PC-3 (cell line): ENCODE measurements at regions not wholly inside any gene's neighbourhood (a gene's known extent, or its start where the extent isn't known, plus 50 kb on each side); places are given as distances from the start of the nearest gene placed in this dataset.

ENCODE experiments used
- ATAC-seq: fragments of 200-7000 bp; cut with Tn5 transposase; 2 replicates; pipeline ENCODE4 v1.9.1; 2020; ENCODE audit warnings: mild to moderate bottlenecking, moderate library complexity
- BruUV-seq: library from RNA; stranded (reverse); fragments of 400-500 nt; replicated peaks from 2 replicates; lab custom pipeline; 2021; lab: Mats Ljungman, UMichigan
- CTCF ChIA-PET: fragments of 300-600 bp; sonication (Branson Sonifier 250); formaldehyde crosslinking; loops from one replicate; lab custom pipeline; 2022; ENCODE audit warnings: antibody characterized with exemption; lab: Charles Lee
- POLR2A ChIA-PET: fragments of 300-600 bp; sonication (Branson Sonifier 250); formaldehyde crosslinking; loops from one replicate; lab custom pipeline; 2022; ENCODE audit warnings: antibody characterized with exemption; ENCODE audit not compliant: unreplicated experiment; lab: Charles Lee
- DNase-seq: peaks from one replicate; pipeline ENCODE4 v3.0.0-alpha.2; 2015
- H2AFZ ChIP-seq: fragments of 300-600 bp; sonication (generic); 2 replicates; pipeline ENCODE4 v1.6.0; 2016; ENCODE audit warnings: antibody characterized with exemption, low read length
- H3F3A ChIP-seq: fragments of 300-600 bp; sonication (generic); one replicate; pipeline ENCODE4 v1.6.0; 2017; ENCODE audit warnings: antibody characterized with exemption, low read length, control low read depth, mild to moderate bottlenecking; ENCODE audit not compliant: unreplicated experiment
- H3K27ac ChIP-seq: fragments of 300-600 bp; sonication (generic); 2 replicates; pipeline ENCODE4 v1.5.1; 2016; ENCODE audit warnings: mild to moderate bottlenecking, low read length
- H3K27me3 ChIP-seq: fragments of 300-600 bp; sonication (generic); 2 replicates; pipeline ENCODE4 v1.6.1; 2016; ENCODE audit warnings: low read length, mixed read lengths
- H3K36me3 ChIP-seq: fragments of 300-600 bp; sonication (generic); 2 replicates; pipeline ENCODE4 v1.6.1; 2016; ENCODE audit warnings: low read depth, mixed run types, low read length, mixed read lengths
- H3K4me1 ChIP-seq: fragments of 300-600 bp; sonication (generic); 2 replicates; pipeline ENCODE4 v1.5.1; 2016; ENCODE audit warnings: low read length; ENCODE audit not compliant: insufficient read depth
- H3K4me2 ChIP-seq: fragments of 300-600 bp; sonication (generic); 2 replicates; pipeline ENCODE4 v1.6.0; 2016; ENCODE audit warnings: low read length
- H3K4me3 ChIP-seq: fragments of 300-600 bp; sonication (generic); 2 replicates; pipeline ENCODE4 v1.5.1; 2016; ENCODE audit warnings: mild to moderate bottlenecking, low read length, mixed read lengths
- H3K79me2 ChIP-seq: fragments of 300-600 bp; sonication (generic); 2 replicates; pipeline ENCODE4 v1.6.1; 2017; ENCODE audit warnings: low read length, mixed read lengths
- H3K9ac ChIP-seq: fragments of 300-600 bp; sonication (generic); 2 replicates; pipeline ENCODE4 v1.6.0; 2016; ENCODE audit warnings: mild to moderate bottlenecking, low read length
- H3K9me2 ChIP-seq: fragments of 300-600 bp; sonication (generic); replicated peaks from 2 replicates; pipeline ENCODE4 v1.6.1; 2016; ENCODE audit warnings: mixed run types, low read length, mixed read lengths
- H3K9me3 ChIP-seq: fragments of 300-600 bp; sonication (generic); 2 replicates; pipeline ENCODE4 v1.6.1; 2016; ENCODE audit warnings: low read length, mixed read lengths
- H4K20me1 ChIP-seq: fragments of 300-600 bp; sonication (generic); 2 replicates; pipeline ENCODE4 v1.6.1; 2016; ENCODE audit warnings: low read length, mixed read lengths
- CTCF ChIP-seq: fragments of 300-600 bp; sonication (generic); conservative IDR thresholded peaks from 2 replicates; pipeline ENCODE4 v1.5.1; 2017; ENCODE audit warnings: antibody characterized with exemption, low read depth, mild to moderate bottlenecking, low read length
- EZH2 ChIP-seq: fragments of 300-600 bp; sonication (generic); IDR thresholded peaks from one replicate; pipeline ENCODE4 v1.6.1; 2017; ENCODE audit warnings: antibody characterized with exemption, mild to moderate bottlenecking, low read length; ENCODE audit not compliant: unreplicated experiment
- EZH2phosphoT487 ChIP-seq: fragments of 300-600 bp; sonication (generic); IDR thresholded peaks from 2 replicates; pipeline ENCODE4 v1.6.1; 2018; ENCODE audit warnings: mild to moderate bottlenecking, antibody characterized with exemption, low read length, borderline replicate concordance
- intact Hi-C: fragments of 100-400 bp; cut with micrococcal nuclease; formaldehyde crosslinking; loops from 2 replicates; pipeline ENCODE4 v1.9.0; 2023

GRCh38 chr16:8426569-8426968, 163.7 kb downstream of the TMEM114 start:
- Histone ChIP-seq H3K27ac (no peak overlapping the region), H4K20me1 (no peaks in the 10 kb centered on the region), H3K9me2 (no peaks in the 10 kb centered on the region), H3K36me3 (no peaks in the 10 kb centered on the region), H2AFZ (no peak overlapping the region), H3K27me3 (no peaks in the 10 kb centered on the region), H3F3A (no peaks in the 10 kb centered on the region), H3K79me2 (no peaks in the 10 kb centered on the region), H3K9ac (no peak overlapping the region), H3K9me3 (no peaks in the 10 kb centered on the region), H3K4me2 (no peak overlapping the region), H3K4me1 (no peaks in the 10 kb centered on the region), H3K4me3 (no peak overlapping the region)
- intact Hi-C loops, result no loop called here
- ATAC-seq (no peak), DNase-seq (no peak)
- ChIA-PET POLR2A (no interaction called here), CTCF (no interaction called here)
- no TSS peak for BruUV-seq
- TF ChIP-seq CTCF (no peak), EZH2phosphoT487 (no peak), EZH2 (no peak)

GRCh38 chr16:8417145-8417544, 173.2 kb downstream of the TMEM114 start:
- Histone ChIP-seq H3K9me2 (no peaks in the 10 kb centered on the region), H3K27ac (no peak overlapping the region), H3K9me3 (no peaks in the 10 kb centered on the region), H3K4me3 (no peak overlapping the region), H4K20me1 (no peaks in the 10 kb centered on the region), H3K4me2 (no peak overlapping the region), H3K27me3 (no peaks in the 10 kb centered on the region), H3K4me1 (no peaks in the 10 kb centered on the region), H3F3A (no peaks in the 10 kb centered on the region), H3K36me3 (no peaks in the 10 kb centered on the region), H2AFZ (no peak overlapping the region), H3K9ac (no peak overlapping the region), H3K79me2 (no peaks in the 10 kb centered on the region)
- no peak for DNase-seq
- TF ChIP-seq CTCF (no peak), EZH2phosphoT487 (no peak), EZH2 (no peak)
- intact Hi-C loops, result no loop called here
- BruUV-seq, result no TSS peak
- ChIA-PET POLR2A (no interaction called here), CTCF (no interaction called here)
- ATAC-seq, result no peak

- Histone ChIP-seq H3K27ac (no peak overlapping the region), H4K20me1 (no peaks in the 10 kb centered on the region), H3K79me2 (no peaks in the 10 kb centered on the region), H3F3A (no peaks in the 10 kb centered on the region), H3K27me3 (no peaks in the 10 kb centered on the region), H3K9me3 (no peaks in the 10 kb centered on the region), H3K36me3 (no peaks in the 10 kb centered on the region), H3K4me2 (no peak overlapping the region), H3K4me3 (no peak overlapping the region), H2AFZ (no peak overlapping the region), H3K4me1 (no peaks in the 10 kb centered on the region), H3K9me2 (no peaks in the 10 kb centered on the region), H3K9ac (no peak overlapping the region)
- no TSS peak for BruUV-seq
- ChIA-PET CTCF (no interaction called here), POLR2A (no interaction called here)
- ATAC-seq (no peak), DNase-seq (no peak)
- no peak for TF ChIP-seq CTCF
- no peak for TF ChIP-seq EZH2phosphoT487
- no peak for TF ChIP-seq EZH2
- intact Hi-C loops, result no loop called here
Observed at GRCh38 chr16:8408855-8409567, 181.3 kb downstream of the TMEM114 start.
